ENCODE measurements at regions not wholly inside any gene's neighbourhood (a gene's known extent, or its start where the extent isn't known, plus 50 kb on each side); places are given as distances from the start of the nearest gene placed in this dataset.

DNA sequence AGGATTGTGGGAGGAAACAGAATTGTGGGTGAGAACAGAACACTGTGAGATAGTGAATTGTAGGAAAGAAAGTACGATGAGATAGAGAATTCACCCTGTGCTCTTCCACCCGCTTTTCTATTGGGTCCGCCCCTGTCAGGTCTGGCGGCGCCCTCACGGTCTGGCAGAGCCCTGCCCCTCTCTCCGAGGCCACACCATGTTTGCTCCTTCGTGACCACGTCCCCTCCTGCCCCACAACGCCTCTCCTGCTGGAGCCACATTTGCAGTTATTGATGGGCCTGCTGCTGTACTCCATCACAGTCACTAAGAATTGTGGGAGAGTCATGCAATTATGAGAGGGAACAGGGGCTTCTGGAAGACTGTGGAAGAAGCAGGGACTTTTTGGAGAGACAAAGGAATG, 473.1 kb downstream of the KLF12 start:
- no peak for DNase-seq

- DNase-seq = no peak
Measured at GRCh38 chr13:73658639-73659038, 475.6 kb downstream of the KLF12 start.

DNA sequence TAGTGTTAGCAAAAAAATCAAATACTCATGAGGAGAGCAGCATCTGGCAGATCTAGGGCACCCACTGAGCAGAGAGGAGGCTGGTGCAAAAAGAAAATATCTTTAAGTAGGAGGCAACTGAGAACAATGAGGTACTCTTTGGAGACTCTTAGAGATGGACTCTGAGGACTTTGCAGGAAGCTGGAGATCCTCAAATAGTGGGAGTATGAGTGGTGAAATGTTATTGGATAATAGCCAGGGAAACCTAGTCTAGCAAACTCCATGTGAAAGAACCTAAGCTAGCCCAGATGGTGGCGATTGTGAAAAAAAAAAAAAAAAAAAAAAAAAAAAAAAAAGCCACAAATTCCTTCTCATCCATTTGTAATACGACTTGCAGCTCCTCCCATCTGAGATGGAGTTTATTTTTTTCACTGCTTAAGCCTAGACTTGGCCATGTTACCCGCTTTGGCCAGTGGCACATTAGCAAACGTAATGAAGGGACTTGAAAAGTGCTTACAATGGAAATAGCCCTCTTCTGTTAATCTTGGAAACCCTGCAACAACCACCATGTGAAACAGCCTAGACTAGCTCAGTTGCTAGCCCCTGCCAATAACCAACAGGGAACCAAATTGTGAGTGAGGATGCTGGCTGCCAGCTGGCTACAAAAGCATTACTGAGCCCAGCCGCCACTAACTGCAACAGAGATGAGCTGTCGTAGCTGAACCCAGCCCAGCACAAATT, 476.2 kb downstream of the KLF12 start:
- DNase-seq = no peak

GRCh38 chr13:73656863-73657262, 477.3 kb downstream of the KLF12 start:
- no peak for DNase-seq

DNA sequence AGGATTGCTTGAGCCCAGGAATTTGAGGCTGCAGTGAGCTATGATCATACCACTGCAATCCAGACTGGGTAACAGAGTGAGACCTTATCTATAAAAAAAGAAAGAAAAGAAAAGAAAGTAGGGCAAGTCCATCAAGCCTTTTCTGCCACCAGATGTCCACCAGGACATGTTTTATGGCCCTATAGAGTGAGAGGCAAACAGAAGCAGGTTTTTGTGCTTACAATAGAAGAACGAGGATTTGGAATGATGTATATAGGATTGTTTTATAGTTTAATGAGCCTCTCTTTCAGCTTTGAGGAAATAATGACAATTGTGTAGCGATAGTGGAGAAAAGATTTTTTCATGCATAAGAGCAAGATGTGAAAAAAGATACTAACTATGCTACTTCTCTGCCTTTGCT, 480.5 kb downstream of the KLF12 start:
- DNase-seq = no peak

DNA sequence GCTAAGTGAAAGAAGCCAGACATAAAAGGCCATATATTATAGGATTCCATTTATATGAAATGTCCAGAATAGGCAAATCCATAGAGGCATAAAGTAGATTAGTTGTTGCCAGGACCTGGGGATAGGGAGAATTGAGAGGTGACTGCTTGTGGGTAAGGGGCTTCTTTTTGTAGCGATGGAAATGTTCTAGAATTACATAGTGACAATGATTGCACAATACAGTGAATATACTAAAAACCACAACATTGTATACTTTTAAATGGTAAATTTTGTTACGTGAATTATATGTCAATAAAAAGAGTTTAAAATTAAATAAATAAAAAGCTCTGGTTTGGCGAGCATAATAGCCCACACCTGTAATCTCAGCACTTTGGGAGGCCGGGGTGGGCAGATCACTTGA, 486.8 kb downstream of the KLF12 start:
- no peak for DNase-seq

DNA sequence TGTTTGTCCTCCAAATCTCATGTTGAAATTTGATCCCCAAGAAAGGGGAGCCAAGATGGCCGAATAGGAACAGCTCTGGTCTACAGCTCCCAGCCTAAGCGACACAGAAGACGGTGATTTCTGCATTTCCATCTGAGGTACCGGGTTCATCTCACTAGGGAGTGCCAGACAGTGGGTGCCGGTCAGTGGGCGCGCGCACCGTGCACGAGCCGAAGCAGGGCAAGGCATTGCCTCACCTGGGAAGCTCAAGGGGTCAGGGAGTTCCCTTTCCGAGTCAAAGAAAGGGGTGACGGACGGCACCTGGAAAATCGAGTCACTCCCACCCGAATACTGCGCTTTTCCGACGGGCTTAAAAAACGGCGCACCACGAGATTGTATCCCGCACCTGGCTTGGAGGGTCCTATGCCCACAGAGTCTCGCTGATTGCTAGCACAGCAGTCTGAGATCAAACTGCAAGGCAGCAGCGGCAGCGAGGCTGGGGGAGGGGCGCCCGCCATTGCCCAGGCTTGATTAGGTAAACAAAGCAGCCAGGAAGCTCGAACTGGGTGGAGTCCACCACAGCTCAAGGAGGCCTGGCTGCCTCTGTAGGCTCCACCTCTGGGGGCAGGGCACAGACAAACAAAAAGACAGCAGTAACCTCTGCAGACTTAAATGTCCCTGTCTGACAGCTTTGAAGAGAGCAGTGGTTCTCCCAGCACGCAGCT, 493.6 kb downstream of the KLF12 start:
- DNase-seq = peak; percentile 45

DNA sequence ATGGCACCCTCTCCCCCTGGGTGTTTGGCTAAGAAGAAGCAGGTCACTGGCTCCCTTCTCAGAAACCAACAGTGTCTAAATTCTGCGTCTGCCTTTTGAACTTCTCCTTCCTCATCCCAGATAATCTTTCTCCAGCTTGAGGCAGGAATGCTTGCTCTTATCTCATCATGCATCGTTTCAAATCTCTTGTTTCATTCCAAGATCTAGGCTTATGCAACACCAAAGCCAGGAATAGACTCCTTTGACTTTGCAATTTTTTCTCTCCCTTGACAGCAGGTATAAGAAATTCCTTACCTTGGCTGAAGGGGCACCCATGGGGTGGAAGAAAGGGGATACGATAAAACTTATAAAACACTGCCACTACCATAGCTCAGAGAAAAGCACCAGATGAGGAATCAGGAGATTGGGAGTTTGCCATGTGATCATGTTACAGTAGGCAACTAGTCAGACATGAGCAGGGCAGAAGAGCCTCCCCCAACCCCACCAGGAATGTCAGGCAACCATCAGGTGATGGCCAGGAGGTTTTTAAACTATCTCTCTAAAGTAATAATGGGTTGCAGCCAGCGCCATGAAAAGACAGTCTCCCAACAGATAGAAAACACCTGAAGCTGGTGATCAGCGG, 498.9 kb downstream of the KLF12 start:
- no peak for DNase-seq

DNA sequence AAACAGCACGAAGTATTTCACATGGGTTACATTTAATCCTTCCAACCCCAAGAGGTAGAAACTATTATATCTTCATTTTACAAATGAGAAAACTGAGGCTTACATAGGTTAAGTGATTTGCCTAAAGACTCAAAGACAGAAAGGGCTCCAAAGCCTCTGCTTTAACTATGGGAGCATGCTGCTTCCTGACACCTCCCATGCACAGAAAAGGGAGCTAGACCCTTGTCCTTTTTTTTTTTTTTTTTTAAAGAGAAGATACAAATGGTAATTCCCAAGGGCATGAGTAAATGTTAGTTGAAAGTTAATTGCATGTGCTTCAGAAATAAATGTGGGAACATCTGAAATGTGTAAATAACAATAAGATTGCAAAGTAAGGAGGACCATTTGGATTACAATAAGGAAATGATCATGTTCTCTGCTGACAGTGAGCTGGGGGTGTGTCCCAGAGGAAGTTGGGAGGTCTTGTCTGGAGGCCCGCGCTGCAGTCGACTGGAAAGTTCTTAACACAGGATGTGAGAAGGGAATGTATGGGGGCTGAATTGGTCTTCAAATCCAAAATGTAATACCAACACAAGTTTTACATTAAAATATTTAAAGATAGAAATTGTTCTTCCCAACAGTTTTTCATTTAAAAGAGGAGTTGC, 500.3 kb downstream of the KLF12 start:
- DNase-seq = no peak

DNA sequence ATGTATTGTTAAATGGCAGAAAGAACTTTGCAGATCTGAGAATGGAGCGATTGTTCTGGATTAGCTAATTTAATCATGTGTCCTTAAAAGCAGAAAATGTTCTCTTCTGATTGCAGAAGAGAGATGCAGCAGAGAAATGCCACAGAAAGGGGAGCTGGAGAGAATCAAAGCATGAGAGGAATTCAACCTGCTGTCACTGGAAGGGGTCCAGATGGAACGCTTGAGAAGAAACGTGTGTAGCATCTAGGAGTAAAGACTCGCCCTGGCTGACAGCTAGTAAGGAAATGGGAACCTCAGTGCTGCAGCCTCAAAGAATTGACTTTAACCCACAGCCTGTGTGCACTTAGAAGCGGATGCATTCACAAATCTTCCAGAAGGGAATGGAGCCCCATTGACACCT, 502.8 kb downstream of the KLF12 start:
- DNase-seq = no peak

DNA sequence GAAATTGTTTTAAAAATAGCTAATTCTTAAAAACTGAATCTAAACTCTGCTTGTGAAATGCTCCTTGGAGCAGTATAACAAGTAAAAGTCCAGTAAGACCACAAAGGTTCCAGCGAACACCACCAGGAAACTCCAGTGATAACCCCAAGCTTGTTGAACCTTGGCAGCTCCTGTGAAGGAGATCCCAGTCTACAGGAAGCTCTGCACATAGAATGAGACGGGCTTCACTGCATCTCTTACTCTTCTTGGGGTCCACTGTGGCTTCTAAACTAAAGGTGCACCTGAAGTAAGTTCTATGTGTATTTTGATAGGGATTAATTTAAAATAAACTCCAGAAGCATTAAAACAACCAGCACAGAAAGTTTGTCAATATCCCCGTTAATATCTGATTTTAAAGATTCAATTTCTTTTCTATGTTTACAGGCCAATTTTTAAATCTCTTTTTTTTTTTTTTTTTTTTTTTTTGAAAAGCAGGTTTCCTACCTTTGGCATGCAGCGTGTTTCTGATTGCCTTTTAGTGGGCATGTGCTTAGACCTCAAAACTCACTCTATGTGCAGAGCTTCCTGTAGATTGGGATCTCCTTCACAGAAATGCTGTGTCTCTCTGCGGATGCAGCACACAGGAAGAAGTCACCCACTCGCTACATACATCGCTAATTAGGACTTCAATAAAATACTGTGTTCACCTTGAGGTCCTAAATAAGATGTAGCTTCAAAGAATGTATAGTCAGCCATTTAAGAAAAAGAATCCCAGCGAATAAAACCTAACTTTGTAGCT, 508.5 kb downstream of the KLF12 start:
- DNase-seq = no peak

- DNase-seq = no peak
Measured at GRCh38 chr13:73623281-73623680, 510.9 kb downstream of the KLF12 start.

GRCh38 chr13:73622381-73622780, 511.8 kb downstream of the KLF12 start:
- no peak for DNase-seq

GRCh38 chr13:73618275-73618865, 515.8 kb downstream of the KLF12 start:
- DNase-seq = peak; percentile 35

DNA sequence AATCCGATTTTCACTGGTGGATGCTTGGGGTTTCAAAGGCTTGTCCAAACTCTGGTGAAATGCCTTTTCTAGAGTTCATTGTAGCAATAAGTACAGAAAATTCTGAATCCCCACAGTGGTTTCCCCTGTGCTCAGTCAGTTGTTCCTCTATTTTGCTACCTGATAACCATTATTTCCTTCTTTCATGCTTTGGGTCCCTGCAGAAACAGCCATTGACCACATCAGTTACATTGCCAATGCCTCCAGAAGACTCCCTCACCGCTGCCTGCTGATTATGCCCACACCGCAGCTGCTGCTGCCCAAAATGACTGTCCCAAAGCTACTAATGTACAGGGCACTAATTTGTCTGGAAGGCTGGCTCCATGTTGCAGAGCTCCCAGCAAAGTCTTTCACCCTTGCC, 517.3 kb downstream of the KLF12 start:
- no peak for DNase-seq

DNA sequence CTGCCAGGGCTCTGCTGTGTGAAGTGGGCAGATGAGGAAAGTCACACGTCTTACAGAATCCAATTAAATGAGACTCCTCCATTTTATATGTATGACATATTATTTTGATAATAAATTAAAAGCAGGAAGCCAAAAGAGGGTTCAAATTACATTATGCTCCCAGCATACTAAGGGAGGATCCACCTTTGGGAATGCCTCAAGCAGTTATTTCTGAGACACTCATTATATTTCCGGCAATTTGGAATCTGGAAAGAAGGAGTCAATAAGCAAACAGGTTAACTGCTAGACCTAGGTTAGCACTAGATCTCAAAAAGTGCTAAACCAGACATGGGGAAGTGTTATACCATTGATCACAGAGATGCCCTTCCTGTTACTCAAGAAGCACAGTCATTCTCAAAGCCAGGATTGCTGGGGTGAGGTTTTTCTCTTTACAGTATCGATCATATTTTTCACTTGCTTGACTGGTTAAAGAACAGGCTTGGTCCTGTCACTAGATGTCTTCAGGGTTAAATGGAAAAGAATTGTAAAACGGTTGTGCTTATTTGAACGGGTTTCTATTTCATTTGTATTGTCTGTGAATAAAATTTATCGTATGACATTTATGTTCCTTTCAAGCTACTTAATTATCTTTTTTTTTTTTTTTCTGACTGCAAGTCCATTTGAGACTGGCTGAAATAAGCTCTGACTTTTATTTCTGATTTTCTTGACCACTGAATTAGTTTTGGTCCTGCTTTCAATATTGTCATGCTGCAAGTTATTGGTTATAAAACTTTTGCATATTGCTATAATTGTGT, 523.2 kb downstream of the KLF12 start:
- DNase-seq = no peak

GRCh38 chr13:73608711-73609485, 525.3 kb downstream of the KLF12 start:
- DNase-seq = peak; percentile 26

DNA sequence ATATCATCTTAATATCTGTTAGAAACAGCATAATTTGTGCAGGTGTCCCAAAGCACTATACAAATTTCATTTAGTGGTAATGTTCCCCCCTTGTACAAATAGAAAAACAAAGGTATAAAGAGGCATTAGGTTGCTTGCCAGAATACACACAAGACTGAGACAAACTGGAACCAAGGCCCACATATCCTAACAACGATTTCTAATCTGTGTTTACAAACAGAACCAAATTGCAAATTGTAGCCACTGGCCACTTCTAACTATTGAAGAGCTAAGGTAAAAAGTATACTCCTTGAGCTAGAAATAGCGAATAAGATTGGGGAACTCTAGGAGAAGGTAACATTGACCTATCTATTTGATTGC, 526.1 kb downstream of the KLF12 start:
- DNase-seq = peak; percentile 29

- peak; percentile 6 for DNase-seq
Measured at GRCh38 chr13:73607489-73608156, 526.6 kb downstream of the KLF12 start.

GRCh38 chr13:73603646-73604045, 530.6 kb downstream of the KLF12 start:
- no peak for DNase-seq

Data from DMS53 (cell line).